Lung (tissue), 11 donors: ENCODE measurements at regions not wholly inside any gene's neighbourhood (a gene's known extent, or its start where the extent isn't known, plus 50 kb on each side); places are given as distances from the start of the nearest gene placed in this dataset.
A peak's percentile ranks its signal among the peaks of the same experiment; 100 is the strongest.

ENCODE experiments used
- ATAC-seq: fragments of 200-7000 bp; cut with Tn5 transposase; one replicate; pipeline ENCODE4 v1.9.1; 2020; ENCODE audit warnings: moderate number of reproducible peaks; ENCODE audit not compliant: insufficient read depth, low FRiP score
- DNase-seq, 3 donors: peaks; one replicate each; pipeline ENCODE4 v3.0.0-alpha.2; 2013 to 2017
- H3K27ac ChIP-seq, 2 donors: one replicate each; pipeline ENCODE4 v1.5.1; 2013; ENCODE audit warnings: mild to moderate bottlenecking in 2 of 2, moderate library complexity in 2 of 2, control low read depth in 1 of 2, inconsistent platforms in 1 of 2, low read depth in 1 of 2, low read length in 1 of 2
- H3K27me3 ChIP-seq, 3 donors: one replicate each; pipeline ENCODE4 v1.5.1; 2013; ENCODE audit warnings: low read length in 2 of 3; ENCODE audit not compliant: control insufficient read depth in 3 of 3, insufficient read depth in 3 of 3
- H3K36me3 ChIP-seq, 4 donors: one replicate each; pipeline ENCODE4 v1.5.1; 2013; ENCODE audit warnings: low read length in 4 of 4, mild to moderate bottlenecking in 1 of 4, moderate library complexity in 1 of 4; ENCODE audit not compliant: control insufficient read depth in 4 of 4, insufficient read depth in 4 of 4
- H3K4me1 ChIP-seq, 5 donors: one replicate each; pipeline ENCODE4 v1.5.1; 2013; ENCODE audit warnings: low read length in 5 of 5, mild to moderate bottlenecking in 2 of 5, moderate library complexity in 1 of 5; ENCODE audit not compliant: control insufficient read depth in 5 of 5, insufficient read depth in 5 of 5
- H3K4me3 ChIP-seq: one replicate; pipeline ENCODE4 v1.5.1; 2013; ENCODE audit warnings: mild to moderate bottlenecking, control low read depth, moderate library complexity
- H3K9ac ChIP-seq, 2 donors: one replicate each; pipeline ENCODE4 v1.5.1; 2013; ENCODE audit warnings: low read length in 2 of 2, control low read depth in 1 of 2; ENCODE audit not compliant: insufficient read depth in 1 of 2
- H3K9me3 ChIP-seq, 4 donors: one replicate each; pipeline ENCODE4 v1.5.1; 2013; ENCODE audit warnings: low read length in 3 of 4, mild to moderate bottlenecking in 1 of 4, moderate library complexity in 1 of 4; ENCODE audit not compliant: control insufficient read depth in 4 of 4, insufficient read depth in 3 of 4
- CTCF ChIP-seq: IDR thresholded peaks from 2 replicates; pipeline ENCODE4 v1.5.1; 2012; ENCODE audit warnings: mild to moderate bottlenecking; ENCODE audit errors: control extremely low read depth, extremely low read depth
- WGBS, 2 donors: extraction: QIAGEN DNeasy Blood & Tissue Kit; methylation state at CpG; one replicate each; pipeline ENCODE4 v1.1.7; 2013; 5-methylcytosine and 5-hydroxymethylcytosine counted together
- donor health status: control.
- donor health status: control.
- donor health status: Bipolar disorder and iron deficiency.
- donor health status: healthy.
- donor health status: DM: yes; HTN: yes; CAD: no.

- Histone ChIP-seq H3K4me1 (no peaks in the 10 kb centered on the region), H3K36me3 (no peaks in the 10 kb centered on the region), H3K27me3 (no peaks in the 10 kb centered on the region), H3K4me3 (no peak overlapping the region), H3K9ac (no peak overlapping the region), H3K9me3 (peaks cover 0 to 2% (median 0%) of the 10 kb centered on the region in 4 donors), H3K27ac (no peak overlapping the region)
- ATAC-seq (peak; percentile 30), DNase-seq (no peak)
- no peak for TF ChIP-seq CTCF
- 59 to 62% methylated on average over 1 of the region's 1 CpG for WGBS, 2 donors
Measured at GRCh38 chr5:163943546-163943945, 438.1 kb downstream of the MAT2B start.

- no peak for ATAC-seq
- no peaks in the 10 kb centered on the region for H3K36me3 ChIP-seq
- no peaks in the 10 kb centered on the region for H3K4me1 ChIP-seq
- H3K9me3 ChIP-seq, result peaks cover 0 to 2% (median 0%) of the 10 kb centered on the region in 4 donors
- no peak overlapping the region for H3K27ac ChIP-seq
- H3K27me3 ChIP-seq, result no peaks in the 10 kb centered on the region
- no peak for TF ChIP-seq CTCF
- H3K9ac ChIP-seq, result no peak overlapping the region
- no peak overlapping the region for H3K4me3 ChIP-seq
- DNase-seq, result no peak
Measured at GRCh38 chr5:163944738-163945137, 439.3 kb downstream of the MAT2B start.

GRCh38 chr5:163947848-163948666, 442.6 kb downstream of the MAT2B start:
- Histone ChIP-seq H3K4me1 (peaks cover 0 to 2% (median 0%) of the 10 kb centered on the region in 5 donors), H3K27ac (no peak overlapping the region), H3K9me3 (peaks cover 0 to 2% (median 0%) of the 10 kb centered on the region in 4 donors), H3K36me3 (no peaks in the 10 kb centered on the region), H3K4me3 (no peak overlapping the region), H3K9ac (no peak overlapping the region), H3K27me3 (no peaks in the 10 kb centered on the region)
- 66 to 71% methylated on average over 12 of the region's 12 CpGs for WGBS, 2 donors
- ATAC-seq (no peak), DNase-seq (no peak)
- TF ChIP-seq CTCF, result no peak
